SU-DHL-6 (cell line): ENCODE measurements at regions not wholly inside any gene's neighbourhood (a gene's known extent, or its start where the extent isn't known, plus 50 kb on each side); places are given as distances from the start of the nearest gene placed in this dataset.

ENCODE experiments used
- H2AFZ ChIP-seq: fragments of 200-600 bp; sonication (generic); 2 replicates; pipeline ENCODE4 v1.6.1; 2014; ENCODE audit warnings: low read depth, mild to moderate bottlenecking, moderate library complexity, mixed read lengths, antibody characterized with exemption, low read length; ENCODE audit not compliant: severe bottlenecking
- H3F3A ChIP-seq: fragments of 200-600 bp; shearing (Covaris generic); 2 replicates; pipeline ENCODE4 v1.6.0; 2016; ENCODE audit warnings: antibody characterized with exemption, mild to moderate bottlenecking; ENCODE audit not compliant: insufficient read depth
- H3K27ac ChIP-seq: fragments of 200-600 bp; sonication (generic); 2 replicates; pipeline ENCODE4 v1.5.1; 2016; ENCODE audit warnings: low read depth, mild to moderate bottlenecking, low read length, moderate library complexity, mixed read lengths
- H3K27me3 ChIP-seq: fragments of 200-600 bp; sonication (generic), shearing (Covaris generic); 2 replicates; pipeline ENCODE4 v1.6.0; 2014; ENCODE audit warnings: mild to moderate bottlenecking, low read length
- H3K36me3 ChIP-seq: fragments of 200-600 bp; sonication (generic); 2 replicates; pipeline ENCODE4 v1.6.1; 2014; ENCODE audit warnings: mild to moderate bottlenecking, low read length, mixed read lengths
- H3K4me2 ChIP-seq: fragments of 300-600, 200-600 bp; shearing (Covaris generic), sonication (generic); 2 replicates; pipeline ENCODE4 v1.6.0; 2014; ENCODE audit warnings: low read length, low read depth, mild to moderate bottlenecking; ENCODE audit not compliant: poor library complexity, severe bottlenecking
- H3K4me3 ChIP-seq: fragments of 200-600 bp; sonication (generic); 2 replicates; pipeline ENCODE4 v1.5.1; 2014; ENCODE audit warnings: antibody characterized with exemption, low read length, mild to moderate bottlenecking, mixed read lengths; ENCODE audit not compliant: insufficient read depth, poor library complexity, severe bottlenecking
- H3K79me2 ChIP-seq: fragments of 200-600 bp; sonication (generic); 2 replicates; pipeline ENCODE4 v1.6.1; 2014; ENCODE audit warnings: mild to moderate bottlenecking, low read length, moderate library complexity; ENCODE audit not compliant: insufficient read depth
- H3K9ac ChIP-seq: fragments of 200-600 bp; sonication (generic); 2 replicates; pipeline ENCODE4 v1.7.0; 2014; ENCODE audit warnings: mild to moderate bottlenecking, low read length
- H3K9me2 ChIP-seq: fragments of 200-600 bp; sonication (generic); replicated peaks from 2 replicates; pipeline ENCODE4 v1.6.1; 2014; ENCODE audit warnings: low read length; ENCODE audit not compliant: insufficient read depth
- H3K9me3 ChIP-seq: fragments of 200-600 bp; sonication (generic); 2 replicates; pipeline ENCODE4 v1.6.1; 2014; ENCODE audit warnings: low read length, mixed read lengths; ENCODE audit not compliant: insufficient read depth
- H4K20me1 ChIP-seq: fragments of 200-600 bp; sonication (generic); 2 replicates; pipeline ENCODE4 v1.6.1; 2014; ENCODE audit warnings: low read depth, mild to moderate bottlenecking, antibody characterized with exemption, low read length, moderate library complexity, mixed read lengths
- EZH2phosphoT487 ChIP-seq: fragments of 200-600 bp; sonication (generic), shearing (Covaris generic); conservative IDR thresholded peaks from 2 replicates; pipeline ENCODE4 v1.6.1; 2018; ENCODE audit warnings: mild to moderate bottlenecking, antibody characterized with exemption, low read length, moderate library complexity, mixed read lengths
- TF ChIP-seq, protein P1 (sequence below): fragments of 200-600 bp; sonication (generic); IDR thresholded peaks from one replicate; pipeline ENCODE4 v1.5.1; 2017; ENCODE audit warnings: antibody characterized with exemption, mild to moderate bottlenecking, low read length, moderate library complexity; ENCODE audit not compliant: insufficient read depth, poor library complexity, severe bottlenecking

GRCh38 chr21:41018431-41018830, 149.5 kb upstream of the BACE2 start:
- no peak overlapping the region for H2AFZ ChIP-seq
- no peak overlapping the region for H3K4me2 ChIP-seq
- H3K27ac ChIP-seq: no peak overlapping the region
- no peaks in the 10 kb centered on the region for H3F3A ChIP-seq
- no peaks in the 10 kb centered on the region for H3K79me2 ChIP-seq
- H3K9me2 ChIP-seq: no peaks in the 10 kb centered on the region
- no peaks in the 10 kb centered on the region for H3K9me3 ChIP-seq
- H3K9ac ChIP-seq: no peak overlapping the region
- H3K4me3 ChIP-seq: no peak overlapping the region
- TF ChIP-seq, protein P1, sequence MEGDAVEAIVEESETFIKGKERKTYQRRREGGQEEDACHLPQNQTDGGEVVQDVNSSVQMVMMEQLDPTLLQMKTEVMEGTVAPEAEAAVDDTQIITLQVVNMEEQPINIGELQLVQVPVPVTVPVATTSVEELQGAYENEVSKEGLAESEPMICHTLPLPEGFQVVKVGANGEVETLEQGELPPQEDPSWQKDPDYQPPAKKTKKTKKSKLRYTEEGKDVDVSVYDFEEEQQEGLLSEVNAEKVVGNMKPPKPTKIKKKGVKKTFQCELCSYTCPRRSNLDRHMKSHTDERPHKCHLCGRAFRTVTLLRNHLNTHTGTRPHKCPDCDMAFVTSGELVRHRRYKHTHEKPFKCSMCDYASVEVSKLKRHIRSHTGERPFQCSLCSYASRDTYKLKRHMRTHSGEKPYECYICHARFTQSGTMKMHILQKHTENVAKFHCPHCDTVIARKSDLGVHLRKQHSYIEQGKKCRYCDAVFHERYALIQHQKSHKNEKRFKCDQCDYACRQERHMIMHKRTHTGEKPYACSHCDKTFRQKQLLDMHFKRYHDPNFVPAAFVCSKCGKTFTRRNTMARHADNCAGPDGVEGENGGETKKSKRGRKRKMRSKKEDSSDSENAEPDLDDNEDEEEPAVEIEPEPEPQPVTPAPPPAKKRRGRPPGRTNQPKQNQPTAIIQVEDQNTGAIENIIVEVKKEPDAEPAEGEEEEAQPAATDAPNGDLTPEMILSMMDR: no peak
- no peak for TF ChIP-seq EZH2phosphoT487
- no peaks in the 10 kb centered on the region for H4K20me1 ChIP-seq
- H3K36me3 ChIP-seq: no peaks in the 10 kb centered on the region
- no peaks in the 10 kb centered on the region for H3K27me3 ChIP-seq

DNA sequence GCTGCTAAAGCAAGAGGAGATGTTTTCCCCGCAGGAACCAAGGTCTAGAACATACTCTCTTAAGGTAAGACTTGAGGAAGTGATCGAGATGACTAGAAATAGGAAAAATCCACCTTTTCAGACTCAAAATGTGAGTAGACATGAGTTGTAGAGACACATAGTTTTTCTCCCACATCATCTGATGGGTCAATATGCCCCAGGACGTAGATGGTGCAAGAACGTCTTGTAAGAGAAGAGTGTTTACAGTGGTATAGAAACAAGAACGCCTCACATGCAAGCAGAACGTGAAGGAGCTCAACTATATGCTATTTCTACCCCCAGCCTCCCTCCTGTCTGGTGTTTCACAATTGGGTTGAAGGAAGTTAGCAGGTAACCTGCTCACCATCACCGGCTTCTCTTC, 144.0 kb upstream of the BACE2 start:
- Histone ChIP-seq H3K9ac (no peak overlapping the region), H3K4me3 (no peak overlapping the region), H2AFZ (no peak overlapping the region), H3K9me2 (no peaks in the 10 kb centered on the region), H3K4me2 (no peak overlapping the region), H3F3A (no peaks in the 10 kb centered on the region), H3K36me3 (no peaks in the 10 kb centered on the region), H3K9me3 (no peaks in the 10 kb centered on the region), H3K79me2 (no peaks in the 10 kb centered on the region), H4K20me1 (no peaks in the 10 kb centered on the region), H3K27me3 (no peaks in the 10 kb centered on the region), H3K27ac (no peak overlapping the region)
- TF ChIP-seq EZH2phosphoT487: no peak
- TF ChIP-seq, protein P1: no peak

- Histone ChIP-seq H3K4me2 (no peak overlapping the region), H3K27me3 (no peaks in the 10 kb centered on the region), H3K9ac (no peak overlapping the region), H3K36me3 (no peaks in the 10 kb centered on the region), H3K4me3 (no peak overlapping the region), H3K9me2 (no peaks in the 10 kb centered on the region), H3K9me3 (no peaks in the 10 kb centered on the region), H3K79me2 (no peaks in the 10 kb centered on the region), H3K27ac (no peak overlapping the region), H4K20me1 (no peaks in the 10 kb centered on the region), H3F3A (no peaks in the 10 kb centered on the region), H2AFZ (no peak overlapping the region)
- TF ChIP-seq EZH2phosphoT487: no peak
- TF ChIP-seq, protein P1: no peak
Observed at GRCh38 chr21:41024341-41024740, 143.6 kb upstream of the BACE2 start.
